HepG2 (cell line): ENCODE measurements at regions not wholly inside any gene's neighbourhood (a gene's known extent, or its start where the extent isn't known, plus 50 kb on each side); places are given as distances from the start of the nearest gene placed in this dataset.

Source experiments
- CHD2 ChIP-seq: IDR thresholded peaks from 2 replicates; pipeline ENCODE4 v1.6.1; 2011; ENCODE audit warnings: low read depth, low read length, improper control_type of control experiment
- DR1 ChIP-seq: sonication (generic); formaldehyde crosslinking; IDR thresholded peaks from 2 replicates; pipeline ENCODE4 v1.8.0; 2021; ENCODE audit warnings: mild to moderate bottlenecking, missing genetic modification reagents, inconsistent platforms
- ETV6 ChIP-seq: sonication (generic); formaldehyde crosslinking; conservative IDR thresholded peaks from 2 replicates; pipeline ENCODE4 v1.4.0; 2020; ENCODE audit warnings: missing genetic modification reagents
- GABPA ChIP-seq, 2 experiments: IDR thresholded peaks; 2 replicates each; pipeline ENCODE4 v1.6.1; 2011 to 2016; ENCODE audit warnings: low read depth in 2 of 2, low read length in 1 of 2, missing biosample characterization in 1 of 2, missing genetic modification characterization in 1 of 2
- HMG20B ChIP-seq: conservative IDR thresholded peaks from 2 replicates; pipeline ENCODE4 v1.6.1; 2016; ENCODE audit warnings: missing genetic modification reagents, missing compliant biosample characterization
- IKZF1 ChIP-seq: fragments of 450-650 bp; IDR thresholded peaks from 2 replicates; pipeline ENCODE4 v1.7.1; 2016
- MEF2D ChIP-seq: sonication (generic); formaldehyde crosslinking; IDR thresholded peaks from 2 replicates; pipeline ENCODE4 v1.5.1; 2020; ENCODE audit warnings: mild to moderate bottlenecking, missing genetic modification reagents
- ONECUT2 ChIP-seq: sonication (generic); formaldehyde crosslinking; IDR thresholded peaks from 2 replicates; pipeline ENCODE4 v1.4.0; 2020; ENCODE audit warnings: missing genetic modification reagents
- PTBP1 ChIP-seq: fragments of 200-400 bp; formaldehyde crosslinking; IDR thresholded peaks from 2 replicates; pipeline ENCODE4 v1.6.1; 2018; ENCODE audit warnings: low read length, low read depth; ENCODE audit not compliant: poor library complexity, severe bottlenecking
- SOX6 ChIP-seq, 2 experiments: fragments of 450-650 bp in 1 of 2; sonication (generic) in 1 of 2; formaldehyde crosslinking in 1 of 2; IDR thresholded peaks; 2 replicates each; pipeline versions ENCODE4 v1.4.0 to v1.6.1; 2017 to 2020; ENCODE audit warnings: antibody characterized with exemption in 1 of 2, mild to moderate bottlenecking in 1 of 2, missing genetic modification reagents in 1 of 2
- TMF1 ChIP-seq: sonication (generic); formaldehyde crosslinking; IDR thresholded peaks from 2 replicates; pipeline ENCODE4 v1.8.1; 2022; ENCODE audit warnings: low read depth, missing genetic modification reagents
- ZNF331 ChIP-seq: sonication (generic); formaldehyde crosslinking; IDR thresholded peaks from 2 replicates; pipeline ENCODE4 v1.4.0; 2020; ENCODE audit warnings: missing genetic modification reagents
- ZNF546 ChIP-seq: sonication (generic); formaldehyde crosslinking; conservative IDR thresholded peaks from 2 replicates; pipeline ENCODE4 v1.8.1; 2023; ENCODE audit warnings: mild to moderate bottlenecking, missing genetic modification reagents
- ZNF652 ChIP-seq: IDR thresholded peaks from 2 replicates; pipeline ENCODE4 v1.6.1; 2016; ENCODE audit warnings: low read depth, borderline replicate concordance
- TF ChIP-seq, protein P1 (sequence below): sonication (generic); formaldehyde crosslinking; IDR thresholded peaks from 2 replicates; pipeline ENCODE4 v1.5.1; 2020; ENCODE audit warnings: mild to moderate bottlenecking, moderate library complexity, missing genetic modification reagents
- TF ChIP-seq, protein P2 (sequence below): IDR thresholded peaks from 2 replicates; pipeline ENCODE4 v1.6.1; 2012; ENCODE audit warnings: low read depth, low read length, improper control_type of control experiment
- TF ChIP-seq, protein P3 (sequence below): sonication (generic); formaldehyde crosslinking; IDR thresholded peaks from 2 replicates; pipeline ENCODE4 v1.5.0; 2020; ENCODE audit warnings: missing genetic modification reagents
- TF ChIP-seq, protein P4 (sequence below): sonication (generic); formaldehyde crosslinking; IDR thresholded peaks from 2 replicates; pipeline ENCODE4 v1.5.1; 2020; ENCODE audit warnings: mild to moderate bottlenecking, missing genetic modification reagents, moderate library complexity

DNA sequence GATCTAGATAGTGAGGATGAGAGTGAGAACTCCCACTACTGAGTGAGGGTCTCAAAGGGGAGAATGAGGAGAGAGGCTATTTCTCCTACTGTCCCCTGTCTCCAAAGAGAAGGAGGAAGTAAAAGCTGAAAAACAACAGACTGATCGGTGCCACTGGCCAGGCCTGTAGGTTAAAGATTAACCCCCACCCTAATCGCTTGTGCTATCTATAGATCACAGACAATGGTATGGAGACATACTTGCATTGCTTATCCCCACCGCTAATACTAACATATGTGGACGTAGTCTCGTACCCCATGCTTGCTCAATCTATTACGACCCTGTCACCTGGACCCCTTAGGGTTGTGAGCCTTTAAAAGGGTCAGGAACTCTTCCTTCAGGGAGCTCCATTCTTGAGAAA lies 777.9 kb upstream of the TMEM132C start (continued):
- no peak for TF ChIP-seq ZNF652 (CRISPR knock-in tag)
- no peak for TF ChIP-seq SOX6 (IDR thresholded peaks at IDR 0.05)
- peak; percentile 67 for TF ChIP-seq SOX6 (CRISPR knock-in tag; IDR thresholded peaks at IDR 0.05)
- no peak for TF ChIP-seq DR1 (CRISPR knock-in tag)
- no peak for TF ChIP-seq PTBP1
- no peak for TF ChIP-seq ONECUT2
- TF ChIP-seq, protein P1, sequence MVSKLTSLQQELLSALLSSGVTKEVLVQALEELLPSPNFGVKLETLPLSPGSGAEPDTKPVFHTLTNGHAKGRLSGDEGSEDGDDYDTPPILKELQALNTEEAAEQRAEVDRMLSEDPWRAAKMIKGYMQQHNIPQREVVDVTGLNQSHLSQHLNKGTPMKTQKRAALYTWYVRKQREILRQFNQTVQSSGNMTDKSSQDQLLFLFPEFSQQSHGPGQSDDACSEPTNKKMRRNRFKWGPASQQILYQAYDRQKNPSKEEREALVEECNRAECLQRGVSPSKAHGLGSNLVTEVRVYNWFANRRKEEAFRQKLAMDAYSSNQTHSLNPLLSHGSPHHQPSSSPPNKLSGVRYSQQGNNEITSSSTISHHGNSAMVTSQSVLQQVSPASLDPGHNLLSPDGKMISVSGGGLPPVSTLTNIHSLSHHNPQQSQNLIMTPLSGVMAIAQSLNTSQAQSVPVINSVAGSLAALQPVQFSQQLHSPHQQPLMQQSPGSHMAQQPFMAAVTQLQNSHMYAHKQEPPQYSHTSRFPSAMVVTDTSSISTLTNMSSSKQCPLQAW (CRISPR knock-in tag), result peak; percentile 53; the same call in 1 of the 2 replicates
- TF ChIP-seq, protein P2, sequence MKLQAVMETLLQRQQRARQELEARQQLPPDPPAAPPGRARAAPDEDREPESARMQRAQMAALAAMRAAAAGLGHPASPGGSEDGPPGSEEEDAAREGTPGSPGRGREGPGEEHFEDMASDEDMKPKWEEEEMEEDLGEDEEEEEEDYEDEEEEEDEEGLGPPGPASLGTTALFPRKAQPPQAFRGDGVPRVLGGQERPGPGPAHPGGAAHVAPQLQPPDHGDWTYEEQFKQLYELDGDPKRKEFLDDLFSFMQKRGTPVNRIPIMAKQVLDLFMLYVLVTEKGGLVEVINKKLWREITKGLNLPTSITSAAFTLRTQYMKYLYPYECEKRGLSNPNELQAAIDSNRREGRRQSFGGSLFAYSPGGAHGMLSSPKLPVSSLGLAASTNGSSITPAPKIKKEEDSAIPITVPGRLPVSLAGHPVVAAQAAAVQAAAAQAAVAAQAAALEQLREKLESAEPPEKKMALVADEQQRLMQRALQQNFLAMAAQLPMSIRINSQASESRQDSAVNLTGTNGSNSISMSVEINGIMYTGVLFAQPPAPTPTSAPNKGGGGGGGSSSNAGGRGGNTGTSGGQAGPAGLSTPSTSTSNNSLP, result 0 out of 2 replicates have a peak, but pooled peaks have one; percentile 22
- TF ChIP-seq HMG20B (CRISPR knock-in tag), result no peak
- TF ChIP-seq ZNF331 (CRISPR knock-in tag), result peak; percentile 47; the same call in 1 of the 2 replicates
- TF ChIP-seq GABPA (IDR thresholded peaks at IDR 0.05; ENCODE audit: low read depth, low read length), result no peak
- TF ChIP-seq GABPA (CRISPR knock-in tag; IDR thresholded peaks at IDR 0.05; ENCODE audit: low read depth), result 0 out of 2 replicates have a peak, but pooled peaks have one; percentile 21
- TF ChIP-seq, protein P3, sequence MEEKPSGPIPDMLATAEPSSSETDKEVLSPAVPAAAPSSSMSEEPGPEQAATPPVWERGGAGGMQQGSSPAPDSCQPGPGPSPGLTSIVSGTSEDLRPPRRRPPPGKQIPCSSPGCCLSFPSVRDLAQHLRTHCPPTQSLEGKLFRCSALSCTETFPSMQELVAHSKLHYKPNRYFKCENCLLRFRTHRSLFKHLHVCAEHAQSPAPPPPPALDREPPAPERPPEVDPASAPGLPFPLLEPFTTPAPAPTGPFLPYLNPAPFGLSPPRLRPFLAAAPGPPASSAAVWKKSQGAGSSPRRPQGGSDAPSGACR, result no peak
- TF ChIP-seq, protein P4, sequence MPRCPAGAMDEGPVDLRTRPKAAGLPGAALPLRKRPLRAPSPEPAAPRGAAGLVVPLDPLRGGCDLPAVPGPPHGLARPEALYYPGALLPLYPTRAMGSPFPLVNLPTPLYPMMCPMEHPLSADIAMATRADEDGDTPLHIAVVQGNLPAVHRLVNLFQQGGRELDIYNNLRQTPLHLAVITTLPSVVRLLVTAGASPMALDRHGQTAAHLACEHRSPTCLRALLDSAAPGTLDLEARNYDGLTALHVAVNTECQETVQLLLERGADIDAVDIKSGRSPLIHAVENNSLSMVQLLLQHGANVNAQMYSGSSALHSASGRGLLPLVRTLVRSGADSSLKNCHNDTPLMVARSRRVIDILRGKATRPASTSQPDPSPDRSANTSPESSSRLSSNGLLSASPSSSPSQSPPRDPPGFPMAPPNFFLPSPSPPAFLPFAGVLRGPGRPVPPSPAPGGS (CRISPR knock-in tag), result no peak
- TF ChIP-seq CHD2, result no peak
- TF ChIP-seq TMF1 (CRISPR knock-in tag), result no peak
- TF ChIP-seq MEF2D (CRISPR knock-in tag), result peak; percentile 49; the same call in 1 of the 2 replicates
- TF ChIP-seq ETV6 (CRISPR knock-in tag), result no peak
- TF ChIP-seq IKZF1, result no peak
- TF ChIP-seq ZNF546 (CRISPR knock-in tag), result no peak
